ENCODE measurements at regions not wholly inside any gene's neighbourhood (a gene's known extent, or its start where the extent isn't known, plus 50 kb on each side); places are given as distances from the start of the nearest gene placed in this dataset.

GRCh38 chr4:138800421-138800820, 215.2 kb upstream of the NOCT start:
- Histone ChIP-seq H3K27me3 (ENCODE audit: control insufficient read depth in 3 of 3, insufficient read depth in 3 of 3, low read depth in 1 of 3, low read length in 3 of 3) (peaks cover 0 to 14% (median 0%) of the 10 kb centered on the region in 3 experiments), H3K4me3 (ENCODE audit: low read length in 2 of 2) (no peak overlapping the region), H3K9me3 (replicated peaks in 1 of 2; ENCODE audit: control insufficient read depth in 2 of 2, insufficient read depth in 1 of 2, low read depth in 1 of 2, low read length in 2 of 2) (no peaks in the 10 kb centered on the region), H2BK15ac (ENCODE audit: low read length) (no peak overlapping the region), H3K18ac (ENCODE audit: low read length) (no peak overlapping the region), H3K23ac (ENCODE audit: low read depth, low read length, poor library complexity) (no peak overlapping the region), H3K4me2 (ENCODE audit: insufficient read depth, low read length, poor library complexity, severe bottlenecking) (no peak overlapping the region), H3K4me1 (ENCODE audit: control insufficient read depth in 2 of 2, insufficient read depth in 1 of 2, low read depth in 1 of 2, low read length in 2 of 2) (no peaks in the 10 kb centered on the region), H3K27ac (replicated peaks; ENCODE audit: low read length) (no peak overlapping the region), H3K9ac (ENCODE audit: low read depth, low read length, poor library complexity) (no peak overlapping the region), H4K91ac (ENCODE audit: low read depth, low read length, poor library complexity) (no peak overlapping the region), H2AFZ (ENCODE audit: low read length) (no peak overlapping the region), H2BK12ac (ENCODE audit: low read length) (no peak overlapping the region), H2BK120ac (ENCODE audit: low read depth, low read length) (no peak overlapping the region), H3K4ac (ENCODE audit: low read length) (no peak overlapping the region), H3K36me3 (replicated peaks in 1 of 2; ENCODE audit: control insufficient read depth in 2 of 2, insufficient read depth in 2 of 2, low read length in 2 of 2) (no peaks in the 10 kb centered on the region), H2AK5ac (ENCODE audit: low read depth, low read length) (no peak overlapping the region), H4K8ac (ENCODE audit: low read depth, low read length) (no peak overlapping the region), H2BK5ac (ENCODE audit: low read length) (no peak overlapping the region), H3K14ac (ENCODE audit: low read length) (no peak overlapping the region), H3K79me1 (ENCODE audit: low read depth, low read length) (no peaks in the 10 kb centered on the region)
- no CpG with 5 or more reads among the region's 4 CpGs for WGBS, 2 donors (ENCODE audit: extremely low coverage in 2 of 2, insufficient read length in 2 of 2, insufficient replicate concordance in 1 of 2)
- no peak for DNase-seq (ENCODE audit: low spot score)

GRCh38 chr4:138798404-138798803, 217.2 kb upstream of the NOCT start:
- Histone ChIP-seq H3K23ac (ENCODE audit: low read depth, low read length, poor library complexity) (no peak overlapping the region), H3K27ac (replicated peaks; ENCODE audit: low read length) (no peak overlapping the region), H3K4me3 (ENCODE audit: low read length in 2 of 2) (no peak overlapping the region), H3K9ac (ENCODE audit: low read depth, low read length, poor library complexity) (no peak overlapping the region), H3K14ac (ENCODE audit: low read length) (no peak overlapping the region), H2AFZ (ENCODE audit: low read length) (no peak overlapping the region), H4K8ac (ENCODE audit: low read depth, low read length) (no peak overlapping the region), H2BK120ac (ENCODE audit: low read depth, low read length) (no peak overlapping the region), H2AK5ac (ENCODE audit: low read depth, low read length) (no peak overlapping the region), H2BK5ac (ENCODE audit: low read length) (no peak overlapping the region), H2BK15ac (ENCODE audit: low read length) (no peak overlapping the region), H2BK12ac (ENCODE audit: low read length) (no peak overlapping the region), H3K4me2 (ENCODE audit: insufficient read depth, low read length, poor library complexity, severe bottlenecking) (no peak overlapping the region), H3K4me1 (ENCODE audit: control insufficient read depth in 2 of 2, insufficient read depth in 1 of 2, low read depth in 1 of 2, low read length in 2 of 2) (no peaks in the 10 kb centered on the region), H3K79me1 (ENCODE audit: low read depth, low read length) (no peaks in the 10 kb centered on the region), H3K36me3 (replicated peaks in 1 of 2; ENCODE audit: control insufficient read depth in 2 of 2, insufficient read depth in 2 of 2, low read length in 2 of 2) (no peaks in the 10 kb centered on the region), H3K27me3 (ENCODE audit: control insufficient read depth in 3 of 3, insufficient read depth in 3 of 3, low read depth in 1 of 3, low read length in 3 of 3) (peaks cover 0 to 3% (median 0%) of the 10 kb centered on the region in 3 experiments), H4K91ac (ENCODE audit: low read depth, low read length, poor library complexity) (no peak overlapping the region), H3K18ac (ENCODE audit: low read length) (no peak overlapping the region), H3K9me3 (replicated peaks in 1 of 2; ENCODE audit: control insufficient read depth in 2 of 2, insufficient read depth in 1 of 2, low read depth in 1 of 2, low read length in 2 of 2) (no peaks in the 10 kb centered on the region), H3K4ac (ENCODE audit: low read length) (no peak overlapping the region)
- no CpG with 5 or more reads among the region's 4 CpGs for WGBS, 2 donors (ENCODE audit: extremely low coverage in 2 of 2, insufficient read length in 2 of 2, insufficient replicate concordance in 1 of 2)
- no peak for DNase-seq (ENCODE audit: low spot score)

GRCh38 chr4:138797646-138798045, 217.9 kb upstream of the NOCT start:
- Histone ChIP-seq H3K36me3 (replicated peaks in 1 of 2; ENCODE audit: control insufficient read depth in 2 of 2, insufficient read depth in 2 of 2, low read length in 2 of 2) (no peaks in the 10 kb centered on the region), H4K8ac (ENCODE audit: low read depth, low read length) (no peak overlapping the region), H3K18ac (ENCODE audit: low read length) (no peak overlapping the region), H3K14ac (ENCODE audit: low read length) (no peak overlapping the region), H3K9me3 (replicated peaks in 1 of 2; ENCODE audit: control insufficient read depth in 2 of 2, insufficient read depth in 1 of 2, low read depth in 1 of 2, low read length in 2 of 2) (no peaks in the 10 kb centered on the region), H3K23ac (ENCODE audit: low read depth, low read length, poor library complexity) (no peak overlapping the region), H2BK15ac (ENCODE audit: low read length) (no peak overlapping the region), H3K9ac (ENCODE audit: low read depth, low read length, poor library complexity) (no peak overlapping the region), H2AFZ (ENCODE audit: low read length) (no peak overlapping the region), H3K4ac (ENCODE audit: low read length) (no peak overlapping the region), H2BK120ac (ENCODE audit: low read depth, low read length) (no peak overlapping the region), H2AK5ac (ENCODE audit: low read depth, low read length) (no peak overlapping the region), H3K27ac (replicated peaks; ENCODE audit: low read length) (no peak overlapping the region), H3K4me2 (ENCODE audit: insufficient read depth, low read length, poor library complexity, severe bottlenecking) (no peak overlapping the region), H3K4me1 (ENCODE audit: control insufficient read depth in 2 of 2, insufficient read depth in 1 of 2, low read depth in 1 of 2, low read length in 2 of 2) (no peaks in the 10 kb centered on the region), H3K79me1 (ENCODE audit: low read depth, low read length) (no peaks in the 10 kb centered on the region), H3K4me3 (ENCODE audit: low read length in 2 of 2) (no peak overlapping the region), H3K27me3 (ENCODE audit: control insufficient read depth in 3 of 3, insufficient read depth in 3 of 3, low read depth in 1 of 3, low read length in 3 of 3) (peaks cover 0 to 3% (median 0%) of the 10 kb centered on the region in 3 experiments), H4K91ac (ENCODE audit: low read depth, low read length, poor library complexity) (no peak overlapping the region), H2BK5ac (ENCODE audit: low read length) (no peak overlapping the region), H2BK12ac (ENCODE audit: low read length) (no peak overlapping the region)
- no CpG with 5 or more reads among the region's 2 CpGs for WGBS, 2 donors (ENCODE audit: extremely low coverage in 2 of 2, insufficient read length in 2 of 2, insufficient replicate concordance in 1 of 2)
- DNase-seq (ENCODE audit: low spot score), result no peak

- no peaks in the 10 kb centered on the region for H3K9me3 ChIP-seq (replicated peaks in 1 of 2; ENCODE audit: control insufficient read depth in 2 of 2, insufficient read depth in 1 of 2, low read depth in 1 of 2, low read length in 2 of 2)
- H2BK15ac ChIP-seq (ENCODE audit: low read length), result no peak overlapping the region
- no CpG with 5 or more reads among the region's 11 CpGs for WGBS, 2 donors (ENCODE audit: extremely low coverage in 2 of 2, insufficient read length in 2 of 2, insufficient replicate concordance in 1 of 2)
Measured at GRCh38 chr4:138796761-138797160, 218.8 kb upstream of the NOCT start.

More at GRCh38 chr4:138796761-138797160, 218.8 kb upstream of the NOCT start:
- H2BK120ac ChIP-seq (ENCODE audit: low read depth, low read length), result no peak overlapping the region
- H3K14ac ChIP-seq (ENCODE audit: low read length), result no peak overlapping the region
- H3K79me1 ChIP-seq (ENCODE audit: low read depth, low read length), result no peaks in the 10 kb centered on the region
- H3K4ac ChIP-seq (ENCODE audit: low read length), result no peak overlapping the region
- H2AFZ ChIP-seq (ENCODE audit: low read length), result no peak overlapping the region
- H3K9ac ChIP-seq (ENCODE audit: low read depth, low read length, poor library complexity), result no peak overlapping the region
- no peak for DNase-seq (ENCODE audit: low spot score)
- H3K27ac ChIP-seq (replicated peaks; ENCODE audit: low read length), result no peak overlapping the region
- no peak overlapping the region for H3K4me3 ChIP-seq (ENCODE audit: low read length in 2 of 2)
- no peak overlapping the region for H3K4me2 ChIP-seq (ENCODE audit: insufficient read depth, low read length, poor library complexity, severe bottlenecking)
- no peak overlapping the region for H2BK5ac ChIP-seq (ENCODE audit: low read length)
- H3K27me3 ChIP-seq (ENCODE audit: control insufficient read depth in 3 of 3, insufficient read depth in 3 of 3, low read depth in 1 of 3, low read length in 3 of 3), result peaks cover 0 to 3% (median 0%) of the 10 kb centered on the region in 3 experiments
- no peak overlapping the region for H3K23ac ChIP-seq (ENCODE audit: low read depth, low read length, poor library complexity)
- H4K8ac ChIP-seq (ENCODE audit: low read depth, low read length), result no peak overlapping the region
- no peak overlapping the region for H3K18ac ChIP-seq (ENCODE audit: low read length)
- H2AK5ac ChIP-seq (ENCODE audit: low read depth, low read length), result no peak overlapping the region
- H3K36me3 ChIP-seq (replicated peaks in 1 of 2; ENCODE audit: control insufficient read depth in 2 of 2, insufficient read depth in 2 of 2, low read length in 2 of 2), result no peaks in the 10 kb centered on the region
- H4K91ac ChIP-seq (ENCODE audit: low read depth, low read length, poor library complexity), result no peak overlapping the region
- no peaks in the 10 kb centered on the region for H3K4me1 ChIP-seq (ENCODE audit: control insufficient read depth in 2 of 2, insufficient read depth in 1 of 2, low read depth in 1 of 2, low read length in 2 of 2)
- no peak overlapping the region for H2BK12ac ChIP-seq (ENCODE audit: low read length)

All from neuronal stem cell (in vitro differentiated cells).